H1 (cell line): ENCODE measurements at regions not wholly inside any gene's neighbourhood (a gene's known extent, or its start where the extent isn't known, plus 50 kb on each side); places are given as distances from the start of the nearest gene placed in this dataset.

Source experiments
- CTCF ChIA-PET: fragments of 300-600 bp; sonication (Branson Sonifier 250); formaldehyde crosslinking; loops from one replicate; lab custom pipeline; 2021; ENCODE audit not compliant: partially characterized antibody; lab: Charles Lee
- POLR2A ChIA-PET: fragments of 300-600 bp; sonication (Branson Sonifier 250); formaldehyde crosslinking; loops from one replicate; lab custom pipeline; 2021; ENCODE audit warnings: inconsistent platforms; ENCODE audit not compliant: partially characterized antibody; lab: Charles Lee
- DNase-seq, 2 experiments: peaks; one replicate each; pipeline versions ENCODE4 v3.0.0 to v3.0.0-alpha.2; 2010 to 2022; ENCODE audit warnings: low spot score in 2 of 2, low read depth in 1 of 2, mixed read lengths in 1 of 2
- FAIRE-seq: peaks from 2 replicates; lab custom pipeline; 2011; peaks lifted over from hg19 to GRCh38; lab: Jason Lieb, UNC
- H2AFZ ChIP-seq: 2 replicates; pipeline ENCODE4 v1.8.1; 2012; ENCODE audit warnings: low read length, inconsistent platforms
- H2AK5ac ChIP-seq: 2 replicates; pipeline ENCODE4 v1.6.1; 2013; ENCODE audit warnings: low read depth, low read length
- H2BK120ac ChIP-seq: replicated peaks from 2 replicates; pipeline ENCODE3; 2013; ENCODE audit warnings: low read depth, low read length, inconsistent platforms
- H2BK12ac ChIP-seq: 2 replicates; pipeline ENCODE4 v1.6.1; 2013; ENCODE audit warnings: low read depth, low read length
- H2BK15ac ChIP-seq: 2 replicates; pipeline ENCODE4 v1.6.1; 2013; ENCODE audit warnings: low read length
- H2BK20ac ChIP-seq: 2 replicates; pipeline ENCODE4 v1.6.1; 2013; ENCODE audit warnings: low read length
- H2BK5ac ChIP-seq: 2 replicates; pipeline ENCODE4 v1.6.1; 2013; ENCODE audit warnings: low read depth, low read length
- H3K14ac ChIP-seq: 2 replicates; pipeline ENCODE4 v1.6.1; 2013; ENCODE audit warnings: inconsistent platforms; ENCODE audit not compliant: insufficient read length
- H3K18ac ChIP-seq: 2 replicates; pipeline ENCODE4 v1.6.1; 2013; ENCODE audit warnings: low read length; ENCODE audit errors: extremely low read depth
- H3K23ac ChIP-seq: 2 replicates; pipeline ENCODE4 v1.6.1; 2013; ENCODE audit warnings: inconsistent platforms; ENCODE audit not compliant: insufficient read length
- H3K23me2 ChIP-seq: 2 replicates; pipeline ENCODE4 v1.6.1; 2013; ENCODE audit warnings: low read depth, low read length
- H3K27ac ChIP-seq: 2 replicates; pipeline ENCODE4 v1.6.1; 2011; ENCODE audit warnings: low read depth, low read length, inconsistent platforms
- H3K27me3 ChIP-seq, 4 experiments: replicated peaks in 1 of 4; 1 replicate in 1 of 4; 2 replicates in 3 of 4; pipeline versions ENCODE4 v1.6.1 to v1.8.1; 2011 to 2013; ENCODE audit warnings: low read length in 3 of 4, mild to moderate bottlenecking in 3 of 4, inconsistent platforms in 2 of 4, mixed read lengths in 2 of 4, moderate library complexity in 1 of 4; ENCODE audit not compliant: control insufficient read depth in 3 of 4, insufficient read depth in 3 of 4; ENCODE audit errors: extremely low read depth in 1 of 4
- H3K36me3 ChIP-seq, 4 experiments: 2 replicates each; pipeline versions ENCODE4 v1.6.1 to v1.8.1; 2011 to 2013; ENCODE audit warnings: mild to moderate bottlenecking in 4 of 4, low read length in 3 of 4, moderate library complexity in 2 of 4, control low read depth in 1 of 4, inconsistent platforms in 1 of 4; ENCODE audit not compliant: insufficient read depth in 4 of 4, control insufficient read depth in 2 of 4
- H3K4ac ChIP-seq: replicated peaks from 2 replicates; pipeline ENCODE3; 2013; ENCODE audit warnings: low read length, low read depth, mixed read lengths, inconsistent platforms; ENCODE audit not compliant: insufficient read length
- H3K4me1 ChIP-seq, 4 experiments: replicated peaks in 1 of 4; 1 replicate in 1 of 4; 2 replicates in 3 of 4; pipeline versions ENCODE4 v1.6.1 to v1.8.1; 2011 to 2013; ENCODE audit warnings: low read length in 3 of 4, inconsistent platforms in 2 of 4, mixed read lengths in 1 of 4; ENCODE audit not compliant: insufficient read depth in 4 of 4, control insufficient read depth in 3 of 4
- H3K4me2 ChIP-seq, 2 experiments: 2 replicates each; pipeline versions ENCODE4 v1.6.1 to v1.8.1; 2011 to 2013; ENCODE audit warnings: low read depth in 2 of 2, low read length in 2 of 2, control low read depth in 1 of 2, inconsistent platforms in 1 of 2, mild to moderate bottlenecking in 1 of 2; ENCODE audit not compliant: insufficient read depth in 1 of 2
- H3K4me3 ChIP-seq, 4 experiments: fragments of 200-600, 300-600 bp in 1 of 4; sonication (generic), shearing (Covaris generic), sonication (Bioruptor Twin) in 1 of 4; 2 replicates each; pipeline versions ENCODE4 v1.5.1 to v1.8.1; 2011 to 2016; ENCODE audit warnings: low read length in 4 of 4, low read depth in 3 of 4, control low read depth in 2 of 4, inconsistent platforms in 2 of 4, mild to moderate bottlenecking in 2 of 4, mixed read lengths in 1 of 4, moderate library complexity in 1 of 4; ENCODE audit not compliant: insufficient read depth in 2 of 4; ENCODE audit errors: extremely low read depth in 1 of 4
- H3K56ac ChIP-seq: replicated peaks from 2 replicates; pipeline ENCODE3; 2013; ENCODE audit warnings: low read depth, mild to moderate bottlenecking, mixed read lengths, low read length, inconsistent platforms; ENCODE audit not compliant: insufficient read length
- H3K79me1 ChIP-seq: 2 replicates; pipeline ENCODE4 v1.6.1; 2013; ENCODE audit warnings: low read depth, low read length, control low read depth
- H3K79me2 ChIP-seq, 2 experiments: 2 replicates each; pipeline versions ENCODE4 v1.6.1 to v1.8.1; 2012 to 2013; ENCODE audit warnings: low read length in 2 of 2, mild to moderate bottlenecking in 2 of 2, inconsistent platforms in 1 of 2; ENCODE audit not compliant: insufficient read depth in 2 of 2, control insufficient read depth in 1 of 2
- H3K9ac ChIP-seq, 4 experiments: replicated peaks in 1 of 4; 1 replicate in 1 of 4; 2 replicates in 3 of 4; pipeline versions ENCODE4 v1.6.1 to v1.8.1; 2011 to 2013; ENCODE audit warnings: low read depth in 3 of 4, low read length in 3 of 4, control low read depth in 2 of 4, mild to moderate bottlenecking in 2 of 4, moderate library complexity in 2 of 4, inconsistent platforms in 1 of 4; ENCODE audit errors: extremely low read depth in 1 of 4
- H3K9me3 ChIP-seq, 2 experiments: 2 replicates each; pipeline versions ENCODE4 v1.6.1 to v1.8.1; 2012 to 2013; ENCODE audit warnings: mild to moderate bottlenecking in 2 of 2, moderate library complexity in 2 of 2, control low read depth in 1 of 2, inconsistent platforms in 1 of 2, low read depth in 1 of 2, low read length in 1 of 2, mixed read lengths in 1 of 2; ENCODE audit not compliant: insufficient read depth in 2 of 2
- H4K20me1 ChIP-seq, 2 experiments: replicated peaks in 1 of 2; 2 replicates each; pipeline versions ENCODE3 to v1.8.1; 2011 to 2013; ENCODE audit warnings: inconsistent platforms in 2 of 2, low read length in 2 of 2, mild to moderate bottlenecking in 1 of 2; ENCODE audit not compliant: insufficient read depth in 2 of 2, control insufficient read depth in 1 of 2
- H4K5ac ChIP-seq: 2 replicates; pipeline ENCODE4 v1.6.1; 2013; ENCODE audit warnings: low read length, low read depth, mixed read lengths, inconsistent platforms; ENCODE audit not compliant: insufficient read length
- H4K8ac ChIP-seq: 2 replicates; pipeline ENCODE4 v1.8.0; 2013; ENCODE audit warnings: mild to moderate bottlenecking, moderate library complexity, low read length, inconsistent platforms; ENCODE audit not compliant: insufficient read depth; ENCODE audit errors: extremely low read depth
- H4K91ac ChIP-seq: replicated peaks from 2 replicates; pipeline ENCODE3; 2013; ENCODE audit warnings: low read length, mixed read lengths, inconsistent platforms; ENCODE audit not compliant: insufficient read length
- BACH1 ChIP-seq: IDR thresholded peaks from 2 replicates; pipeline ENCODE4 v1.6.1; 2012; ENCODE audit warnings: low read length, improper control_type of control experiment
- BRCA1 ChIP-seq: IDR thresholded peaks from 2 replicates; pipeline ENCODE4 v1.6.1; 2012; ENCODE audit warnings: low read depth, low read length, improper control_type of control experiment
- JUND ChIP-seq: IDR thresholded peaks from 2 replicates; pipeline ENCODE4 v1.6.1; 2011; ENCODE audit warnings: mild to moderate bottlenecking, improper control_type of control experiment, low read length
- KDM1A ChIP-seq: fragments of 200-600, 300-600 bp; sonication (generic); IDR thresholded peaks from 2 replicates; pipeline ENCODE4 v1.7.1; 2016; ENCODE audit warnings: mild to moderate bottlenecking, low read length, borderline replicate concordance
- SIN3A ChIP-seq, 2 experiments: IDR thresholded peaks in 1 of 2; conservative IDR thresholded peaks in 1 of 2; 2 replicates each; pipeline ENCODE4 v1.6.1; 2011 to 2012; ENCODE audit warnings: low read length in 2 of 2, improper control_type of control experiment in 1 of 2, low read depth in 1 of 2, mild to moderate bottlenecking in 1 of 2
- SRF ChIP-seq: IDR thresholded peaks from 2 replicates; pipeline ENCODE4 v1.6.1; 2011; ENCODE audit warnings: mild to moderate bottlenecking, low read depth, low read length, moderate library complexity
- WGBS, 2 experiments: shearing (Covaris generic) in 1 of 2; methylation state at CpG; one replicate each; pipeline versions ENCODE4 v1.1.6 to v1.1.7; 2013 to 2015; ENCODE audit warnings: low lambda C conversion rate in 2 of 2, mixed read lengths in 2 of 2, inconsistent platforms in 1 of 2, low coverage in 1 of 2, missing lambda C conversion rate in 1 of 2; ENCODE audit not compliant: insufficient replicate concordance in 2 of 2, insufficient coverage in 1 of 2, insufficient read length in 1 of 2; ENCODE audit errors: extremely low coverage in 1 of 2, missing lambda C conversion rate in 1 of 2; 5-methylcytosine and 5-hydroxymethylcytosine counted together

- Histone ChIP-seq H2BK20ac (no peak overlapping the region), H4K5ac (no peak overlapping the region), H2BK15ac (no peak overlapping the region), H4K8ac (no peak overlapping the region), H2BK120ac (no peak overlapping the region), H3K9ac (no peak overlapping the region), H4K20me1 (no peaks in the 10 kb centered on the region), H4K91ac (no peak overlapping the region), H3K36me3 (no peaks in the 10 kb centered on the region), H3K18ac (no peak overlapping the region; the same call in 1 of the 2 replicates), H3K4me1 (peaks cover 3 to 11% (median 8%) of the 10 kb centered on the region in 4 experiments), H2AFZ (no peak overlapping the region), H3K23ac (no peak overlapping the region), H3K56ac (no peak overlapping the region), H2BK5ac (no peak overlapping the region), H2AK5ac (no peak overlapping the region), H3K4me2 (peak overlapping the region in 1 of 2 experiments; percentile 81; a peak in 1 of 4 replicates), H3K79me1 (no peaks in the 10 kb centered on the region), H2BK12ac (no peak overlapping the region), H3K27me3 (peaks cover 0 to 3% (median 1%) of the 10 kb centered on the region in 4 experiments; a peak in 4 of 7 replicates), H3K4me3 (no peak overlapping the region), H3K79me2 (no peaks in the 10 kb centered on the region), H3K14ac (no peak overlapping the region), H3K27ac (no peak overlapping the region), H3K9me3 (no peaks in the 10 kb centered on the region), H3K4ac (no peak overlapping the region), H3K23me2 (peaks cover 2% of the 10 kb centered on the region; the same call in 1 of the 2 replicates)
- WGBS, 2 experiments: 88% methylated on average over 13 of the region's 13 CpGs; no CpG with 5 or more reads in 1 of the 2 experiments
- DNase-seq (no peak), FAIRE-seq (no peak)
- ChIA-PET POLR2A (no interaction called here), CTCF (interaction anchor here (1.5 kb wide), 1 partner anchor 39 kb away, joined by 6 read pairs; no protein-coding TSS in a partner anchor)
- TF ChIP-seq BRCA1 (no peak), SRF (no peak), JUND (no peak), KDM1A (0 out of 2 replicates have a peak, but pooled peaks have one; percentile 23), SIN3A (conservative IDR thresholded peaks at IDR 0.05 in 1 of 2, IDR thresholded peaks at IDR 0.05 in 1 of 2; ENCODE audit: low read depth in 1 of 2, low read length in 2 of 2) (no peak), BACH1 (no peak)
Measured at GRCh38 chrX:39690541-39691415, 407.0 kb downstream of the BCOR start.
